OCI-LY1 (cell line): ENCODE measurements at regions not wholly inside any gene's neighbourhood (a gene's known extent, or its start where the extent isn't known, plus 50 kb on each side); places are given as distances from the start of the nearest gene placed in this dataset.

Experiments
- H2AFZ ChIP-seq: fragments of 200-600 bp; sonication (generic), shearing (Covaris generic); 2 replicates; pipeline ENCODE4 v1.6.0; 2014; ENCODE audit warnings: antibody characterized with exemption, mild to moderate bottlenecking, low read length
- H3F3A ChIP-seq: fragments of 200-600 bp; sonication (generic), shearing (Covaris generic); 2 replicates; pipeline ENCODE4 v1.6.0; 2014; ENCODE audit warnings: mild to moderate bottlenecking, antibody characterized with exemption, low read length, moderate library complexity; ENCODE audit not compliant: insufficient read depth
- H3K27ac ChIP-seq: fragments of 200-600 bp; sonication (generic); 2 replicates; pipeline ENCODE4 v1.5.1; 2014; ENCODE audit warnings: low read length, mixed run types, mild to moderate bottlenecking, low read depth; ENCODE audit not compliant: poor library complexity, severe bottlenecking
- H3K27me3 ChIP-seq: fragments of 200-600 bp; sonication (generic); 2 replicates; pipeline ENCODE4 v1.6.0; 2014; ENCODE audit warnings: antibody characterized with exemption, mild to moderate bottlenecking, low read length, moderate library complexity; ENCODE audit not compliant: insufficient read depth
- H3K36me3 ChIP-seq: fragments of 200-600 bp; sonication (generic); 2 replicates; pipeline ENCODE4 v1.6.1; 2014; ENCODE audit warnings: mild to moderate bottlenecking, antibody characterized with exemption, low read length, moderate library complexity, mixed read lengths; ENCODE audit not compliant: insufficient read depth
- H3K4me1 ChIP-seq: fragments of 200-600 bp; sonication (generic); 2 replicates; pipeline ENCODE4 v1.5.1; 2014; ENCODE audit warnings: mild to moderate bottlenecking, low read length, moderate library complexity; ENCODE audit not compliant: insufficient read depth, severe bottlenecking
- H3K4me2 ChIP-seq: fragments of 200-600 bp; sonication (generic), shearing (Covaris generic); 2 replicates; pipeline ENCODE4 v1.6.1; 2014; ENCODE audit warnings: low read length
- H3K4me3 ChIP-seq: fragments of 200-600 bp; sonication (generic); 2 replicates; pipeline ENCODE4 v1.5.1; 2014; ENCODE audit warnings: low read length, low read depth, mild to moderate bottlenecking, mixed read lengths; ENCODE audit not compliant: poor library complexity, severe bottlenecking
- H3K79me2 ChIP-seq: fragments of 200-600 bp; shearing (Covaris generic); 2 replicates; pipeline ENCODE4 v1.6.1; 2016; ENCODE audit warnings: mixed run types, low read length, mixed read lengths; ENCODE audit not compliant: insufficient read depth
- H3K9ac ChIP-seq: fragments of 200-600 bp; sonication (generic), shearing (Covaris generic); 2 replicates; pipeline ENCODE4 v1.6.1; 2014; ENCODE audit warnings: mild to moderate bottlenecking, low read length, mixed read lengths
- H3K9me2 ChIP-seq: fragments of 200-600 bp; sonication (generic), shearing (Covaris generic); 2 replicates; pipeline ENCODE4 v1.6.1; 2014; ENCODE audit warnings: low read depth, mild to moderate bottlenecking, low read length, mixed read lengths
- H3K9me3 ChIP-seq: fragments of 200-600 bp; shearing (Covaris generic); 2 replicates; pipeline ENCODE4 v1.6.1; 2014; ENCODE audit warnings: low read length, mixed read lengths
- H4K20me1 ChIP-seq: fragments of 200-600 bp; sonication (generic), shearing (Covaris generic); 2 replicates; pipeline ENCODE4 v1.6.0; 2016; ENCODE audit warnings: mild to moderate bottlenecking, low read length; ENCODE audit not compliant: insufficient read depth
- CTCF ChIP-seq: fragments of 200-600 bp; sonication (generic), shearing (Covaris generic); IDR thresholded peaks from 2 replicates; pipeline ENCODE4 v1.5.1; 2017; ENCODE audit warnings: mild to moderate bottlenecking, antibody characterized with exemption, low read length, moderate library complexity, mixed read lengths
- EZH2 ChIP-seq: fragments of 200-600 bp; sonication (generic), shearing (Covaris generic); IDR thresholded peaks from 2 replicates; pipeline ENCODE4 v1.8.0; 2017; ENCODE audit warnings: borderline replicate concordance, mixed run types, mild to moderate bottlenecking, antibody characterized with exemption, low read length, moderate library complexity, mixed read lengths

- H3K4me3 ChIP-seq: no peak overlapping the region
- no peaks in the 10 kb centered on the region for H3K79me2 ChIP-seq
- no peaks in the 10 kb centered on the region for H4K20me1 ChIP-seq
- TF ChIP-seq CTCF (no peak), EZH2 (no peak)
- H3K9ac ChIP-seq: no peak overlapping the region
- no peak overlapping the region for H2AFZ ChIP-seq
- no peaks in the 10 kb centered on the region for H3K9me2 ChIP-seq
- peaks cover 15% of the 10 kb centered on the region for H3K4me1 ChIP-seq
- no peaks in the 10 kb centered on the region for H3K9me3 ChIP-seq
- no peak overlapping the region for H3K4me2 ChIP-seq
- H3K36me3 ChIP-seq: no peaks in the 10 kb centered on the region
- H3F3A ChIP-seq: no peaks in the 10 kb centered on the region
- H3K27ac ChIP-seq: no peak overlapping the region
- H3K27me3 ChIP-seq: no peaks in the 10 kb centered on the region
These were observed 58.2 kb upstream of the TP63 start for GRCh38 chr3:189573004-189573403.

- Histone ChIP-seq H3F3A (no peaks in the 10 kb centered on the region), H3K9me2 (no peaks in the 10 kb centered on the region), H3K4me3 (no peak overlapping the region), H3K27ac (no peak overlapping the region), H3K9ac (no peak overlapping the region), H3K36me3 (no peaks in the 10 kb centered on the region), H3K27me3 (no peaks in the 10 kb centered on the region), H2AFZ (no peak overlapping the region), H3K4me2 (no peak overlapping the region), H3K9me3 (no peaks in the 10 kb centered on the region), H3K4me1 (no peaks in the 10 kb centered on the region), H3K79me2 (no peaks in the 10 kb centered on the region), H4K20me1 (no peaks in the 10 kb centered on the region)
- TF ChIP-seq EZH2: no peak
- no peak for TF ChIP-seq CTCF
These were observed 54.7 kb upstream of the TP63 start for GRCh38 chr3:189576486-189576885.

GRCh38 chr3:189577050-189577951 is 53.9 kb upstream of the TP63 start:
- Histone ChIP-seq H3K79me2 (no peaks in the 10 kb centered on the region), H3K4me2 (no peak overlapping the region), H3K9ac (no peak overlapping the region), H3K9me3 (no peaks in the 10 kb centered on the region), H3K36me3 (no peaks in the 10 kb centered on the region), H2AFZ (no peak overlapping the region), H4K20me1 (no peaks in the 10 kb centered on the region), H3K27ac (no peak overlapping the region), H3K4me3 (no peak overlapping the region), H3K27me3 (no peaks in the 10 kb centered on the region), H3K4me1 (no peaks in the 10 kb centered on the region), H3K9me2 (no peaks in the 10 kb centered on the region), H3F3A (no peaks in the 10 kb centered on the region)
- no peak for TF ChIP-seq EZH2
- no peak for TF ChIP-seq CTCF
